Esophagus muscularis mucosa (tissue), 4 donors: ENCODE measurements at regions not wholly inside any gene's neighbourhood (a gene's known extent, or its start where the extent isn't known, plus 50 kb on each side); places are given as distances from the start of the nearest gene placed in this dataset.

ENCODE experiments used
- DNase-seq: peaks from one replicate; pipeline ENCODE4 v3.0.0-alpha.2; 2017; ENCODE audit errors: extremely low spot score
- H3K27ac ChIP-seq, 4 donors: fragments of 200-600 bp; sonication (generic); replicated peaks in 1 of 4; 1 replicate in 3 of 4; 2 replicates in 1 of 4; pipeline ENCODE4 v1.5.1; 2016 to 2019; ENCODE audit warnings: mild to moderate bottlenecking in 1 of 4
- H3K27me3 ChIP-seq, 4 donors: fragments of 200-600 bp; sonication (generic); one replicate each; pipeline versions ENCODE4 v1.5.1 to v1.6.0; 2016 to 2019
- H3K36me3 ChIP-seq, 4 donors: fragments of 200-600 bp; sonication (generic); one replicate each; pipeline ENCODE4 v1.5.1; 2016 to 2019
- H3K4me1 ChIP-seq, 4 donors: fragments of 200-600 bp; sonication (generic); one replicate each; pipeline ENCODE4 v1.5.1; 2016 to 2019
- H3K4me3 ChIP-seq, 4 donors: fragments of 200-600 bp; sonication (generic); 1 replicate in 2 of 4; 2 replicates in 2 of 4; pipeline ENCODE4 v1.5.1; 2016 to 2019; ENCODE audit warnings: mild to moderate bottlenecking in 4 of 4, moderate library complexity in 1 of 4
- H3K9me3 ChIP-seq, 4 donors: fragments of 200-600 bp; sonication (generic); 1 replicate in 3 of 4; 2 replicates in 1 of 4; pipeline ENCODE4 v1.5.1; 2016 to 2019
- CTCF ChIP-seq, 3 experiments: fragments of 200-600 bp in 2 of 3; fragments of 450-650 bp in 1 of 3; sonication (generic) in 2 of 3; IDR thresholded peaks; one replicate each; pipeline ENCODE4 v1.5.1; 2017 to 2019; ENCODE audit warnings: antibody characterized with exemption in 3 of 3, mild to moderate bottlenecking in 2 of 3, moderate library complexity in 1 of 3
- EP300 ChIP-seq: sonication (generic); formaldehyde crosslinking; IDR thresholded peaks from one replicate; pipeline ENCODE4 v1.6.1; 2017; ENCODE audit warnings: antibody characterized with exemption
- POLR2A ChIP-seq: fragments of 450-650 bp; IDR thresholded peaks from one replicate; pipeline ENCODE4 v1.6.1; 2017; ENCODE audit warnings: antibody characterized with exemption, moderate library complexity, mild to moderate bottlenecking, low read depth
- POLR2AphosphoS5 ChIP-seq, 2 donors: sonication (generic); formaldehyde crosslinking; IDR thresholded peaks; one replicate each; pipeline ENCODE4 v1.6.1; 2017; ENCODE audit warnings: antibody characterized with exemption in 2 of 2
- WGBS: methylation state at CpG from one replicate; pipeline ENCODE4 v1.1.5; 2018; 5-methylcytosine and 5-hydroxymethylcytosine counted together
- intact Hi-C: fragments of 100-400 bp; cut with DNase I; formaldehyde crosslinking; loops from one replicate; pipeline ENCODE4 v1.15.1; 2023

DNA sequence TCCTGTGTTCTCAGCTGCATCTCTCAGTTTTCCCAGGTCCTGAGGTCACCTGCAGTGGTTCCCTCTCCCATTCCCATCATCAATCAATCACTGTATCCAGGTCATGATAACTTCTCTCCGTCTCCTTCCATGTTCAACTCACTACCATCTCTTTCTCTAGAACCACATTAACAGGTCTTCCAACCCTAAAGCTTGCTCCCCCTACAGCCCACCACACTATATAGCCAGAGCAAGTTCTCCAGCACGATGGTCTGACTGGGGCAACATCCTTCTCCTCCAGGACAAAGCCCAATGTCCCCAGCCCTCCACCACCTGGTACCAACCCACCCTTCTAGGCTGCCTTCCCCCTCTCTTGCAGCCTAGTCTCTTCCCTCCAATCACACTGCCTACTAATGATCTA lies 241.6 kb downstream of the CDK5RAP2 start:
- Histone ChIP-seq H3K4me3 (no peak overlapping the region), H3K4me1 (no peaks in the 10 kb centered on the region), H3K36me3 (no peaks in the 10 kb centered on the region), H3K27ac (no peak overlapping the region), H3K9me3 (no peaks in the 10 kb centered on the region), H3K27me3 (no peaks in the 10 kb centered on the region)
- TF ChIP-seq POLR2A (no peak), CTCF (IDR thresholded peaks at IDR 0.05) (no peak), POLR2AphosphoS5 (IDR thresholded peaks at IDR 0.05) (no peak), EP300 (no peak)
- WGBS = 76% methylated on average over 2 of the region's 2 CpGs
- intact Hi-C loops = no loop called here
- DNase-seq = no peak

DNA sequence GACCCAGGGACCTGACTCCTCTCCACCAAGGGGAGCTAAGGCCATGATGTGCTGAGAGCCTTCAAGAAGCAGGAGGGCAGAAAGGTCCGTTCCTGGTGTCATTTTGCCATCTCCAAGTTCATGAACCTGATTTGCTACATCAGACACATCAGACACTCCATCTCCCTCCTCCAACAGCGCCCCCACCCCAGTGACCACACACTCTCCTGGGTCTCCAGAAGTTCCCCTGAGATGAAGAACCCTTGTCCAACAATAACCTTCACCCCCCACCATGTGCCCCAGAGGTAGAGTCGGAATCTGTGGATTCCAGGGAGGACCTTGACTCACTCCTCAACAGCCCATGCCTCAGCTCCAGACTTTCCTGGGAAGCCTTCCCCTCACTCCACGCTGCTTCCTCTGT lies 242.8 kb downstream of the CDK5RAP2 start:
- WGBS = 79% methylated on average over 4 of the region's 4 CpGs
- intact Hi-C loops = no loop called here
- H3K27ac ChIP-seq = no peak overlapping the region

DNA sequence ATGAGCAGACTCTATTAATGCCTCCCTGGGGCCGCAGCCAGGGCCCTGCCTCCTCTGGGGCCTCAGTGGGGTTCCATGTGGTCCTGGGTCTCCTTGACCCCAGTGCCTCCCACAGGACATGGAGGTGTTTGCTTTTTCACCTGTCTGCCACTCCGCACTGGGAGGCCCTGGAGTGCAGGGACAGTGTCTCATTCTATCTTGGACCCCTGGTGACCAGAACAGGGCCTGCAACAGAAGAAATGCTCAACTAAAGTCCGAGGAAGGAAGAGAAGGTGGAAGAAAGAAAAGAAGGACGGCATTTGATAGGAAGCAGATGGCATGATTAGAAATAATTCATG lies 243.2 kb downstream of the CDK5RAP2 start:
- Histone ChIP-seq H3K36me3 (no peaks in the 10 kb centered on the region), H3K27me3 (no peaks in the 10 kb centered on the region), H3K4me1 (no peaks in the 10 kb centered on the region), H3K27ac (no peak overlapping the region), H3K4me3 (no peak overlapping the region), H3K9me3 (no peaks in the 10 kb centered on the region)
- WGBS = 79% methylated on average over 3 of the region's 4 CpGs
- intact Hi-C loops = no loop called here
- DNase-seq = peak; percentile 88
- TF ChIP-seq POLR2AphosphoS5 (IDR thresholded peaks at IDR 0.05) (no peak), CTCF (IDR thresholded peaks at IDR 0.05) (no peak), EP300 (no peak), POLR2A (no peak)

More for the DNA sequence above, 242.8 kb downstream of the CDK5RAP2 start:
- Histone ChIP-seq H3K36me3 (no peaks in the 10 kb centered on the region), H3K4me1 (no peaks in the 10 kb centered on the region), H3K27me3 (no peaks in the 10 kb centered on the region), H3K9me3 (no peaks in the 10 kb centered on the region), H3K4me3 (no peak overlapping the region)
- DNase-seq = peak; percentile 89
- TF ChIP-seq POLR2A = no peak

- 69% methylated on average over 4 of the region's 6 CpGs for WGBS
Measured at GRCh38 chr9:120336021-120336752, 243.8 kb downstream of the CDK5RAP2 start.

GRCh38 chr9:120331913-120332312 lies 248.1 kb downstream of the CDK5RAP2 start:
- peak; percentile 68 for DNase-seq
- H3K27ac ChIP-seq = no peak overlapping the region
- no peak overlapping the region for H3K4me3 ChIP-seq
- no peak for TF ChIP-seq POLR2A
- no peak for TF ChIP-seq POLR2AphosphoS5 (IDR thresholded peaks at IDR 0.05)
- no peaks in the 10 kb centered on the region for H3K27me3 ChIP-seq
- intact Hi-C loops = no loop called here
- H3K36me3 ChIP-seq = no peaks in the 10 kb centered on the region
- WGBS = 94% methylated on average over 3 of the region's 3 CpGs
- H3K9me3 ChIP-seq = peaks cover 0 to 6% (median 0%) of the 10 kb centered on the region in 4 donors
- no peaks in the 10 kb centered on the region for H3K4me1 ChIP-seq

More at GRCh38 chr9:120336021-120336752, 243.8 kb downstream of the CDK5RAP2 start:
- peak; percentile 66 for DNase-seq
- Histone ChIP-seq H3K4me3 (no peak overlapping the region), H3K9me3 (no peaks in the 10 kb centered on the region), H3K4me1 (no peaks in the 10 kb centered on the region), H3K36me3 (no peaks in the 10 kb centered on the region), H3K27ac (no peak overlapping the region), H3K27me3 (no peaks in the 10 kb centered on the region)
- intact Hi-C loops = no loop called here
- TF ChIP-seq CTCF (IDR thresholded peaks at IDR 0.05) (no peak), EP300 (no peak), POLR2A (no peak), POLR2AphosphoS5 (IDR thresholded peaks at IDR 0.05) (no peak)

DNA sequence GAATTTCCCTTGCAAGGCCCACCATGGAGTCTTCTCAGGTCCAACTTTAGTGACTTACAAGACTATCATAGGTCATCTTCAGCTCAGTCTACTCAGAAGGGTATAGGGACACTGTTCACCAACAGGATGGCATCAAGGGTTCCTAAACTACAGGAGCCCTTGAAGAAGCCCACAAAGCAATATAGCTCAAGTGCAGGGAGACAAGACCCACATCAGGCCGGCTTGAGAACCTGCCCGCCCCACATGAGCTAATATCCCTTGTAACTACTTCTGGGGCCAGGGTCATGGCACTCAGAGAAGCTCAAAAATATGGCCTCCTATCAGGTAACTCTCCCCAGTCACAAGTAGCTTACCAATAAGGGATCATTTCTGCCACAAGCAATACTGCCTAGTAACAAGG lies 249.9 kb downstream of the CDK5RAP2 start:
- Histone ChIP-seq H3K36me3 (no peaks in the 10 kb centered on the region), H3K4me1 (no peaks in the 10 kb centered on the region), H3K27me3 (no peaks in the 10 kb centered on the region), H3K4me3 (no peak overlapping the region), H3K9me3 (peaks cover 0 to 6% (median 0%) of the 10 kb centered on the region in 4 donors), H3K27ac (no peak overlapping the region)
- intact Hi-C loops = no loop called here
- WGBS = 65% methylated on average over 2 of the region's 2 CpGs
- DNase-seq = peak; percentile 66
- no peak for TF ChIP-seq POLR2A
- no peak for TF ChIP-seq EP300
- TF ChIP-seq CTCF (IDR thresholded peaks at IDR 0.05) = no peak
- TF ChIP-seq POLR2AphosphoS5 (IDR thresholded peaks at IDR 0.05) = no peak
